Activated CD4-positive, alpha-beta T cell treated with anti-CD3 and anti-CD28 coated beads, Interleukin-10, Interleukin-2, amounts not matched to agents 100 ng/mL and 50 ng/mL, durations not matched to agents 16 hours and 8 hours (primary cell): ENCODE measurements at regions not wholly inside any gene's neighbourhood (a gene's known extent, or its start where the extent isn't known, plus 50 kb on each side); places are given as distances from the start of the nearest gene placed in this dataset.
"Not testable (repeated sequence)": the region's sequence is repeated elsewhere in the genome, so short reads cannot be mapped to it uniquely, and the experiment has no call there.

ENCODE experiments used
- DNase-seq: peaks from one replicate; pipeline ENCODE4 v3.0.0-alpha.2; 2020

DNA sequence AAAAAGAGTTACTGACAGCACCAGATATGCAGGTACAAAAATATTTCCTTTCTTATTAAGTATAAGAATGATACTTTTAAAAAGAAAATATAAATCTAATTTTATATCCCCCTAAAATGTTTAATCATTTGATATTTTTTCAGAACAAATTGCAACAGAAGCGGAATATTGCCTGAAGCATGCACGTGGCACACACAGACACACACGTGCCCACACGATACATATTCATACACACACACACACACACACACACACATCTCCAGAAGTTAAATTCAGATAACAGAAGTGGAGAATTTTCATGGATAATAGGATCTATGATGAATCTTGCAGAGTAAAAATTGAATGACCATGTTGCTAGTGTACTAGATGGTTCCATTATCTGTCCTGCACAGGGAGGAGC, 445.2 kb downstream of the GPAT3 start:
- DNase-seq: no peak

DNA sequence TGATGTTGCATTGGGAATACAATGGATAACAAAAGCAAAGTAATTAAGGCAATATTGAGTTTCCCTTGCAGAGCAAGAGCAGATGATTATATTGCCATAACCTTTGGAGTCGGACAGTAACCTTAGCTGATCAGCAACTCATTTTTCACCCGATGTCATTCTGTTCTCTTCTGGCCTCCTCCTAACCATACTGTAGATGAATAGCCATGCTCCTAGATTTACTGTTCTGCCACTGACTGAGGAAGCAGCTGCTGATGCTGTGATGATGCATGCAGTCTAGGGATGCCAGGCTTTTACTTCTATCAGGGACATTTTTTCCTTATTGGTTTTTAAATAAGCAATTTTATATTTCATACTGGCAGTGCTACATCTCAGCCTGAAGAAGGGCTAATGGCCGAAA, 443.9 kb downstream of the GPAT3 start:
- no peak for DNase-seq

DNA sequence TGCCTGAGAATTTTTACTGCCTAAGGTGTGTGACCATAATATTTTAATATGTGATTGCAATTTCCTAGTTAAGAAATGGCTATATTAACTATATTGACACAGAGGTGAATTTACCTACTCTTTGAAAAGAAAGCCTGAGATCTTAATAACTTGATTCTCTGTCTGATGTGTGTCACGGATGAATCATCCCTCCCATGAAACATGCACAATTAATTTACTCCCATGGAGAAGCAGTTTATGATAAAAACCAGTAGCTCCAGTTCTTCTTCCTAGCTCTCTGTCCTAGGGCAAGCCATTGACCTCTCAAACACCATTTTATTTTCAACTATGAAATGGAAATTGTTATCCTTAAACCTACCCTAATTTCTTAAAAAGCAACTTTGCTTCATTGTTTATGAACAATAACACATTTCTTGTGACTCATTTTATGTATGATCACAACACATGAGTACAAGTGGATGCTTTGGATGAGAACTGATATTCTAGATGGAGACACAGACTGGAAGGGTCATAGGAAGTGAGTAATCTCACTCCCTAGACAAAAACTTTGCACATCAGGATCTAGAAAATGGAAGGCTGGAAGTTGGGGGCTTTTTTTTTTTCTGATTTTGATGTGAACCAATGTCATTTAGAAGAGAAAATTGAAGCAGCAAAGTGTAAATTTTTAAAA, 438.3 kb downstream of the GPAT3 start:
- no peak for DNase-seq

DNA sequence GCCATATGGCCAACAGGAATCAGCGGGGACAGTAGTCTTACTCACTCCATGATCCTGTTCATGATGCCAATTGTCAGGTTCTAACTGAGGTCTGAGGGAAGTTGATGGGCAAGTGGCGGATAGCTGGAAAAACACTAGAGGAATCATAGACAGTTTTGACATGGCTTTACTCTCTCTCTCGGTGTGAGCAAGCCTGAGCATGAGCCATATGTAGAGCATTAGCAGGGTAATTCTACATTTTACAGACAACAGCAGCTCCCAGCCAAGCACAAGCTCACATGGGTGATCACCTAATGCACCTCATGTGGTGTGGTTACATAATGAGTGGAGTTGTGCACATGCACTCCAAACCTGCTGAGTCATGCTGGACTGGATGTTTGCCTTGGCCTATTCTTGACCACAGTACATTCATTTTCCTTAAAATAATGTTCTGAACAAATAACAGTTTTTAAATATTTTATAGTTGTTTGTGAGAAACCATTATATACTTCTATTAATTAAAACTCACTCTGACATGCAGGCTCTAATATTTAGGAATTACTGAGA, 429.2 kb downstream of the GPAT3 start:
- DNase-seq: no peak

DNA sequence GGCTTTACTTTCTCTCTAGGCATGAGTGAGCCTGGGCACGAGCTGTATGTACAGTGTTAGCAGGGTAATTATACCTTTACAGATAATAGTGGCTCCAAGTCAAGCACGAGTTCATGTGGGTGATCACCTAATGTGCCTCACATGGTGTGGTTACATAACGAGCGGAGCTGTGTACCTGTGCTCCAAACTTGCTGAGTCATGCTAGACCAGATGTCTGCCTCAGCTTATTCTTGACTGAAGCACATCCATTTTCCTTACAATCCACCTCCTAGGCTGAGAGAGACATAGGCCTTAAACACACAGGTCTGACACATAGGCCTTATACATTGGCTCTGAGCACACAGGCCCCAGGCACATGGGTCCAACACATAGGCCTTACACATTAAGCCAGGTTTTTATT, 426.6 kb downstream of the GPAT3 start:
- no peak for DNase-seq

DNA sequence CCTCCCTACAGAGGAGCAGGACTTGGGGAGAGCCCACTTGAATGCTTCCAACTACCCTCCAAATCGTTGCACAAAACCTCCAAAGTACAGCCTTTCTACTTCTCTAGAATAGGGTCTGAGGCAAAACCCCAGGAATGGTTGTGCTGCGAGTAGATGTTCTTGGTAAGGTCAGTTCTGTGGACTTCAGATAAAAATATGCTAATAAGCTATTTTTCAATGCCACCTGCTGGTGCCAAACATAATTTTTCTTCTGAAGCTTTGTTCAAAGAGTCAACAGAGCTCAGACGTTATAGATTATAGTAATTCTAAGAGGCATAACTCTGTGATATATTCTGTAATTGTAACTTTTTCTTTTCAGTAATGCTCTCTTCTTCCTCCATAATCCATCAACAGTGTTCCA, 425.7 kb downstream of the GPAT3 start:
- no peak for DNase-seq

DNA sequence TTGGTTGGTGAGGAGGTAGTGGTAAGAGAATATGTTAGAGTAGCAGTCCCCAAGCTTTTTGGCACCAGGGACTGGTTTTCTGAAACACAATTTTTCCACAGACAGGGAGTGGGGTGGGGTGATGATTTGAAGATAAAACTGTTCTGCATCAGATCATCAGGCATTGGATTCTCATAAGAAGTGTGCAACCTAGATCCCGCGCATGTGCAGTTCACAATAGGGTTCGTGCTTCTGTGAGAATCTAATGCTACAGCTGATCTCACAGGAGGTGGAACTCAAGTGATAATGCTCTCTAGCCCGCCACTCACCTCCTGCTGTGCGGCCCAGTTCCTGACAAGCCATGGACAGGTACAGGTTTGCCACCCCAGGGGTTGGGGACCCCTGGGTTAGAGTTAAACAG, 423.3 kb downstream of the GPAT3 start:
- no peak for DNase-seq

DNA sequence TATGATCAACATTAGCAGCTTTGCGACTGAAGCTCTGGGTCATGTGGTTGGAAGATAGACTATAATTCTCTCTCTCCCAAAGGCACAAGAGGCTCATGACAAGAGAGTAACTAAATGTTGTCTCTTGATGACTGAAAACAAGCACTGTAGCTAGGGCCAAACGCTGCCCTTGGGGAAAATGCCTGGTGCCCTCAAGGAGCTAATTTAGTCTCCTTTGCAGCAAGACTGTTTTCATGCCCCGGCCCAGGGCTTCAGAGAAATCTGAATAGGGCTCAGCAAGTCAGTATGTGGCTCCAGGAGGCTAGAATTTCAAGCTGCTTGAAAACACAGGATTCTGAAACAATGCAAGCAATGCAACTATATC, 411.9 kb downstream of the GPAT3 start:
- DNase-seq: no peak

DNA sequence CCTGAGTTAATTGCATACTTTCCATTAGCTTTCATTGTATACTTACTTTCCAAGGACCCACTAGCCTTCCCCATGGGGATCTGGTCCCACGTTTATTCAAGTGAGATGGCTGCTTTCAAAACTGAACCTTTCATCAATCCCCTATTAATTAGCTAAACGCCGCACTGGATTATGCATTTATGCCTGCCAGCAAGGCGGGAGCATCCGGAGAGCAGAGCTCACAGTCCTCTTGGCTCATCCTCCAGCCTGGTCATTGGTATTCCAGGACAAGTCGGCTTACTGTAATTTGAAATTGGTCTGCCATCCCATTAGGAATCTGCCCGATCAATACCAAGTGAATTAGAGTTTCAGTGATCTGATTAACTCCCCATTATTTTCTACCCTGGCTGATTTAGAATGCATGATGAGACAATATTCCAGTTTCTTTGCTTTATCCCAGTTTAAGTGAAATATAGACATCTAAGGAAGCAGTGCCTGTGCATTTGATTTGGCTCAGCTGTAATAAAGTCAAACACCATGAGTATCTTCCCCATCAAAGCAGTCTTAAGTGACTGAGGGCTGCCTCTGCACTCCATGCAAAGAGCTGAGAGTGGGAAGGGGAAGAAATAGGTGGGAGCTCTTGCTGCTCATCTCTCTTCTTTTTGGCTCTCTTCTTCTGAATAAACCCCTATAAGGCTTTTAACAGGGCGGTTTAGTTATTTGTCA, 411.4 kb downstream of the GPAT3 start:
- DNase-seq: no peak

DNA sequence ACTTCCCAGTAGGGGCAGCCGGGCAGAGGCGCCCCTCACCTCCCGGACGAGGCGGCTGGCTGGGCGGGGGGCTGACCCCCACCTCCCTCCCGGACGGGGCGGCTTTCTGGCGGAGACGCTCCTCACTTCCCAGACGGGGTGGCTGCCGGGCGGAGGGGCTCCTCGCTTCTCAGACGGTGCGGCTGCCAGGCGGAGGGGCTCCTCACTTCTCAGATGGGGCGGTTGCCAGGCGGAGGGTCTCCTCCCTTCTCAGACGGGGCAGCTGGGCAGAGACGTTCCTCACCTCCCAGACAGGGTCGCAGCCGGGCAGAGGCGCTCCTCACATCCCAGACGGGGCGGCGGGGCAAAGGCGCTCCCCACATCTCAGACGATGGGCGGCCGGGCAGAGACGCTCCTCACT, 407.8 kb downstream of the GPAT3 start:
- not testable (repeated sequence) for DNase-seq

DNA sequence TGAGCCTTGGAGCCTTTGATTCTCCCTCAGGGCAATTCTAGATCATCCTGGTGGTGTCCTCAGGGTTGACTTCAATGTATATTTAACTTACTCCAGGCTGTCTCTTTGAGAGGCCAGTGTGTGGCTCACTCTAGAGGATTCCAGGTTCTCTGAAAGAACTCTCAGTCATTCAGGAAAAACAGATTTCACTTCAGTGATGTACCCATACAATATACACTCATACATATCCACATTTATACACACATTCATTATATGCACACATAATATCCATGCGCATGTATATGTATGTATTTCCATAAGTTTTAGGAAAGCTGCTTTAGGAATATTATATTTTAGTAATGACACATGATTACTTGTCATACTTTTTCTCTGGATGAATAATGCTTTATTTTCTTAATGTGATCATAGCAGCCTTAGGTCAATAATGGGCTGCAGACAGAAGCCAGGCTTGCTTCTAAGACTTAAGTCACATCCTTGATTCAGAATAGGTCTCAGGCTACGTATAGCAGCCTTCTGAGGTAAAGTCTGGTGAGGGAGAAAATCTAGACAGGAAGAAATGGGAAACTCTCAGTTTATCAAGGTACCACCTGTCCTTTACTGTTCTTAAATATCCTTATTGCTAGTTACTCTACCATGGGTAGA, 397.0 kb downstream of the GPAT3 start:
- no peak for DNase-seq

DNA sequence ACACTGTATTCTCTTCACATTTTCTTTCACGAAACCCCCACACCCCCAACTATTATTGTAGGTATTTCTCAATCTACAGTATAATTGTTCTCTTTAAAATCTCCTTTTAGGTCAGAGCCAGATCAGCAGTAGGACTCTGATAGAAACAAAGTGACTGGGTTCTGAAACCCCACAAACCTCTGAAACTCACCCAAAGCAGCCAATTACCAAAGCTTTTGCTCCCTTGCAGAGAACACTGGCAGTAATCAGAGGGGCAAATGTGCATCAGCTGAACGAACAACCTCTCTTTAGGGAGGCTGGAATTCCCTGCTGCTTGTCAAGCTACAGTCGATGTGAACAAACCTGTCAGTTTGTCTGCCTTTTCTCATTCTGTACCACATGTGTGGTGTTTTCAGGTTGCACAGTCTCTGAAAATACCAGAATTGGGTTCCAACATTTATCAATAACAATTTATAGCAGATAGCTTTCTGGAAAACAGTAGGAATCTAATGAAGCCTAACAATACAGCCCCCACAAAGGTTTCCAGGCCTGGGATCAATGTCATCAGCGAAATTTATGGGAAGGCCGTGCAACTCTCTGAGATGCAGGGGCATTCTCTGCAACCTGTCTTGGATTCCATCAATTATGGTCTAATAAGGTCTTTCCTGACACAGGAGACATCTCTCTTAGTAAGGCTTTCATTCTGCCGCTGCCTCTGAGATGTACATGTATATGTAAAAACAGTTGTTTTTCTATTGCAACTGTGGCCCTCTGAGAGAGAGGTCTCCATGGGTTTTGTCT, 395.9 kb downstream of the GPAT3 start:
- DNase-seq: no peak

DNA sequence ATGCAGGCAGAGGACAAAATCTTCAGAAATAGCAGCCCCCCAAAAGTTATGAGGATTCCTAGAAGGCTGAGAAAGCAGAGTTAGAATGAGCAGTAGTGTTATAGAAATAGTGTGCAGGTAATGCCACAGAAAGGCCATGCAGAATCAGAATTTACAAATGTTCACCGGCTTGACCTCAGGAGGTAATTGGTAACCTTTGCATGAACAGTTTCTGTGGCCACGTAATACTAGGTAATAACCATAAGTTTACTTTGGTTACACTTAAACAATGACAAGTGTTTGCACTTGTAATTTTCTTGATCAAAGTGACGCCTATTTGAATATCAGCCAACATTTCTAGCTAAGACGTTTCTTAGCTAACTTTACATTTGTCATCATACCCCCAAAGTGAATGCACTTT, 393.6 kb downstream of the GPAT3 start:
- no peak for DNase-seq

DNA sequence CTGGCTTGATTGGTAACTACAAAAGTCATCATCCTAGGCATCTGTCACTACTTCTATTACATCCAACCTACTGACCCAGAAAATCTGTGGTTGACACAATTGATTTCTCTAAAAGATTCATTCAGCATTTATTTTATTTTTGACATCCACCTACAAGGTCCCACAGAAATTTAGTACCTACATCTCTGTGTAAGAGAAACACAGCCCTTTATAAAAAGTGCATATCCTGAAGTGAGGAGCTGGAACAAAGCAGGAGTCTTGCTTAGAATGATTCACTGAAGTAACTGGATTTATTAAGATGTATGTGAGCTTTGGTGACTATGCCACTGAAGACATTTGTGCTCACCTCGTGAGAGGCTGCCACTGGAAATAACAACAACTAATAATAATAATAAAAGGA, 391.0 kb downstream of the GPAT3 start:
- DNase-seq: no peak

DNA sequence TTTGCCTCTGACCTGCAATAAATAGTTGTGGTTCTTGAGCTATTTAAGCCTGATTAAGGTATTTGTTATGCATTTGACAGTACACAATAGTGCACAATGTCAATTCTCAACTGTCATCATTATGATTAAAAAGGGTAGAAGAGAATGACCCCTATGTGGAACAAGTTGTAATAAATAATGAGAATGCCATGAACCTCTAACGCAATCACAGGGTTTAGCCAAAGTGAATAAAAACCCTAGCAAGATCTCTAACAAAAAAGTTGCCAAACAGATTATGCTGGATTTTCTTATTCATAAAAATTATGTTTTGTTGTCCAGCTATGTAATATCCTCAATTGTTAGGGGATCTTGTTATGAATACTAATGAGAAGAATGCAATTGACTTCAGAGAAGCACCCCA, 387.4 kb downstream of the GPAT3 start:
- DNase-seq: no peak

DNA sequence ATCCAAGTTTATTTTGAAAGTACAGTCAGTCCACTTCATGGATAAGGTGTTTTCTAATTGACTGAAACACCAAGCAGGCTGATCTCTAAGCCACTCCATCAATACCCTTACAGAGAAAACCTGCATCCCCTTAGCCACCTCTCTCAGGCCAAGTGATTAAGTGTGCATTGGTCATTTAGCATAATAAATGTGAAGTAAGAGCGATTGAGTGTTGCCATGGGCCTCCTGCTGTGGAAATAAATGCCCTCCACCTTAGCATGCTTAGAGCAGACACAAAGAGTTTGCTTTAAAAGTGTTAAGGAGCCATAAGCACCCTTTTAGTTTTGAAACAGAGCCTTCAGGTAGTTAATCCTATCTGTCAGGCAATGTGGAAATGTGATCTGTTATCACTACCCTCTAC, 386.5 kb downstream of the GPAT3 start:
- no peak for DNase-seq

DNA sequence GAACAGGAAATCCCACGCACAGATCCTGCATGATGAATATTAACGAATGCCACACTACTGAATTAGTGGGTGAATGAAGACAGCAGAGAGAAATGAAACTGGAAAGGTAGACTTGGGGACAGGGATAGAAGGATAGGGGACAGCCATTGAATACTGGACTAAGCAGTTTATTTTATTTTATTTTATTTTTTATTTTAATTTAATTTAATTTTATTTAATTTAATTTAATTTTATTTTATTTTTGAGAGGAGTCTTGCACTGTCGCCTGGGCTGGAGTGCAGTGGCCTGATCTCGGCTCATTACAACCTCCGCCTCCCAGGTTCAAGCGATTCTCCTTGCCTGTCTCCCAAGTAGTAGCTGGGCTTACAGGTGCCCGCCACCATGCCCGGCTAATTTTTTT, 385.2 kb downstream of the GPAT3 start:
- no peak for DNase-seq

DNA sequence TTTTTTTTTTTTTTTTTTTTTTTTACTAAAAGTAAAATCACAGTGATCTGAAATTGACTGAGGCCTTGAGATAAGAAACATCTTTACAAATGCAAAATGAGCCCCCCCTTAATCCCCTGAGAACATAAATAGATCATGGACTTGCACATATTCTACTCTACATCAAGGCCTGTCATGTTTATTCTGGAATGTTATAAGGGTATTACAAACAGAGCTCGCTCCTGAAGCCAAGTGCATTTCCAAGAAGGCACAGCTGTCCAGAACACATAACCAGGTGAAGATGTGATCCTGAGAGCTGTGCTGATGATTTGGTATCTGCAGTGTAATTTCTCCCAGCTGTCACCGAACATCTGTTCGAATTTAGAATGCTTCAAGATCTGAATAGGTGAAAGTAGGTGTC, 384.5 kb downstream of the GPAT3 start:
- DNase-seq: no peak

DNA sequence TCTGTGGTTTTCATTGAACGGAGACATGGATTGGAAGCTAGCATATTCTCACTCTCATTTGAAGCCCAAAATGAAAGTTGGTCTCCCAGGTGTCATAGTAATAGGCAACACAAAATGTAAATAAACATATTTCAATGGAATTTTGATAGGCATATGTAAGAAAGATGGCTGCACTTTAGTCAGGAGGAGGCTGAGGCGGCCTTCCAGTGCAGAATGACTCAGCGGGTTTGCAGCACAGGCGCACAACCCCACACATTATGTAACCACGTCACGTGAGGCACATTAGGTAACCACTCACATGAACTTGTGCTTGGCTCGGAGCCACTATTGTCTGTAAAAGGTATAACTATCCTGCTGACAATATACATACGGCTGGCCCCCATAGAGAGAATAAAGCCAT, 381.7 kb downstream of the GPAT3 start:
- no peak for DNase-seq

DNA sequence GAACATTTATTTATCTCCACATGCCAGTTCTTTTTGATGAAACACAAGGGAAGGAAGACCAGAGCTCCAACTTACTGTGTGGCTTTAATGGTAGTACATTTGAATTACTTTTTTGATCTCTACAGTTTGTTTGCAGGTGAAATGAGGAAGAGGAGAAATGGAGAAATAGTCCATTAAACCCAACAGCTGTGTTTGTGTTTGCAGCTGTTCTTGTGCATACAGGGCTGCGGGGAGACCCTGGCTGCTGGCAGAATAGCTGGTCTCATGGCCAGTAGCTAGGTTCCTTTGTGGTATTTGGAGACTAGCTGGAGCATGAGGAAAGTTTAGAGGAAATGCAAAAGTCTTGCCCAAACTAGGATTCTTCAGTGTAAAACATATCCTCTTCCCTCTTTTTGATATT, 374.8 kb downstream of the GPAT3 start:
- no peak for DNase-seq

DNA sequence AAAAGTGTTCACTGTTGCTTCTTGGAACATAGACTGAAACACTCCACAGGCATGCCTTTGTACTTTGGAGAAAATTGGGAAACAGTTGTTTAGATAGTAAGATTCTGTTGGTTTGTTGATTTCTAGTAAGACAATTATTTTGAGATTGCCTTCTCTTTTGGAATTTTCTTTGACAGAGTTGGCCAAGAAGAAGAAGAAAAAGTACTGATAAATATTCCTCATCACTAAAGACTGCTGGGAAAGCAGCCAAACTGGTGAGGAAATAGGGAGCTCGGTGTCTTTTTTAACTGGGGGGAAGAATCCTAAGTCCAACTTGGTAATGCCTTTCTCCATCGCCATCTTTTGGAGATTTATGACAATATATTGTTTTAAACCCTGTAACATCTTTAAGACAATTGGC, 370.7 kb downstream of the GPAT3 start:
- no peak for DNase-seq

DNA sequence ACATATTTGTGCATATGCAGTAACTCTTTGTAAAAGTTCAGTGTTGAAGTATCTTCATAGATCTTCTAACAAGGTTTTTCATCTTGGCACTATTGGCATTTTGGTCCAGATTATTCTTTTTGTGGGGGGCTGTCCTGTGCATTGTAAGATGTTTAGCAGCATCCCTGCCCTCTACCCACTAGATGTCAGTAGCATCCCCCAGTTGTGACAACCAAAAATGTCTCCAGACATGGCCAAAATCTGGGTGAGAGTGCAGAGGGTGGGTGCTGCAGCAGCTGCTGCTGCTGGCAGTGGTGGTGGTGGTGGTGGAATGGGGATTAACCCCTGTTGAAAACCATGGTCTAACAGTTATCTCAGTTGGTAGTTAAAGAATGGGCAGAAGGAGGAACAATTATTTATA, 370.0 kb downstream of the GPAT3 start:
- peak; percentile 7 for DNase-seq

DNA sequence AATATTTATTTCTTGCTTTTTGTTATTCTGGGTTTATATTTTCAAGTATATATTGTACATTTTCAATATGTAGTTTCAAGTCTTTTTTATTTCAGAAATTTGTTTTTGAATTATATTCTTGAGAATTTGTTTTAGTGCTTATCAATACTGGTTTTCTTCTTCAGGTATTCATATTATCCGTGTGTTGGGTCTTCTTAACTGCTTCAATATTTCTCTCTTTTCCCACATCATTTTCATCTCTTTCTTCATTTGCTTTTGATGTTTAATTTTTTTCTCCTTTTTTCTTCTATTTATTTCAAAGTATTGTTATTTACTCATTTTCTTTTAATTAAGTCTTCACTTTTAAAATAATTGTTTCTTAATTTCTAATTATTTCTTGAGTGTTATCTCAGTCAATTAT, 367.8 kb downstream of the GPAT3 start:
- DNase-seq: not testable (repeated sequence)

DNA sequence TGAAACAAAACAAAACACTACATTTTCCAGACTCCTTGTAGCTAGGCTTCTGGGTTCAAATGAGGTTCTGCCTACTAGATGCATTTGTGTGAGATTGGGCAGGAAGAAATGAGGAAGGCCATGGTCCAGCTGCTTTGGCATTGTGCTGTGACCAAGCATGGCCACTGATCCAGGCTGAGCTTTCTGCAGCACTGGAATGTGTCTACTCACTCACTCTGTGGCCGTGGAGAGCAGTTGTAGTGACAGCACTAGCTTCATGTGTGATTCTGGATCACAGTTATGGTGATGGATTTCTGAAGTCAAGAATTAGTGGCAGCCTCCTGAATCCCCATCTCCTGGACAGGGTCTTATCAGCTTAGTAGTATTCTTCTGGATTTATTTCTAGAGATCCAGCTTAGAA, 358.9 kb downstream of the GPAT3 start:
- DNase-seq: no peak
